K562 (cell line): ENCODE measurements at regions not wholly inside any gene's neighbourhood (a gene's known extent, or its start where the extent isn't known, plus 50 kb on each side); places are given as distances from the start of the nearest gene placed in this dataset.

ENCODE experiments used
- ATAC-seq: fragments of 200-7000 bp; cut with Tn5 transposase; 3 replicates; pipeline ENCODE4 v1.9.1; 2020; ENCODE audit warnings: moderate library complexity
- BruUV-seq: library from RNA; stranded (reverse); fragments of 400-500 nt; replicated peaks from 2 replicates; lab custom pipeline; 2021; lab: Mats Ljungman, UMichigan
- CTCF ChIA-PET: fragments of 300-600 bp; formaldehyde crosslinking; extraction: SDS; loops from one replicate; lab custom pipeline; 2021; ENCODE audit warnings: low intra/inter-chr PET ratio; lab: Yijun Ruan, JAX
- POLR2A ChIA-PET: fragments of 300-600, 350-650 bp; sonication (Branson Sonifier 250); formaldehyde crosslinking; extraction: SDS; loops from one replicate; lab custom pipeline; 2021; ENCODE audit warnings: antibody characterized with exemption, inconsistent platforms; lab: Yijun Ruan, JAX
- DNase-seq, 4 experiments: peaks; one replicate each; pipeline versions ENCODE4 v3.0.0 to v3.0.0-alpha.2; 2011 to 2018; ENCODE audit warnings: low spot score in 3 of 4, mixed read lengths in 3 of 4; ENCODE audit errors: extremely low read depth in 1 of 4
- FAIRE-seq: peaks from 2 replicates; lab custom pipeline; 2011; peaks lifted over from hg19 to GRCh38; lab: Jason Lieb, UNC
- H2AFZ ChIP-seq: 2 replicates; pipeline ENCODE4 v1.6.0; 2011; ENCODE audit warnings: low read depth, low read length, control low read depth, inconsistent platforms
- H3K27ac ChIP-seq: fragments of 200-600 bp; 3 replicates; pipeline ENCODE4 v1.8.0; 2011; ENCODE audit warnings: low read depth, mild to moderate bottlenecking, control low read depth, inconsistent platforms, low read length, moderate library complexity, mixed read lengths; ENCODE audit errors: extremely low read depth
- H3K27me3 ChIP-seq, 2 experiments: fragments of 300-600 bp in 1 of 2; 2 replicates in 1 of 2; 3 replicates in 1 of 2; pipeline versions ENCODE4 v1.6.0 to v1.8.0; 2011; ENCODE audit warnings: inconsistent platforms in 2 of 2, low read length in 2 of 2, mild to moderate bottlenecking in 1 of 2, mixed read lengths in 1 of 2, moderate library complexity in 1 of 2; ENCODE audit not compliant: control insufficient read depth in 2 of 2, insufficient read depth in 2 of 2
- H3K36me3 ChIP-seq: fragments of 300-600 bp; 3 replicates; pipeline ENCODE4 v1.8.0; 2011; ENCODE audit warnings: mild to moderate bottlenecking, low read length, inconsistent platforms; ENCODE audit not compliant: control insufficient read depth, insufficient read depth
- H3K4me1 ChIP-seq, 2 experiments: fragments of 200-600 bp in 1 of 2; replicated peaks in 1 of 2; 2 replicates in 1 of 2; 3 replicates in 1 of 2; pipeline versions ENCODE4 v1.5.1 to v1.8.0; 2011; ENCODE audit warnings: inconsistent platforms in 2 of 2, low read length in 2 of 2, mild to moderate bottlenecking in 1 of 2, mixed read lengths in 1 of 2, moderate library complexity in 1 of 2; ENCODE audit not compliant: control insufficient read depth in 2 of 2, insufficient read depth in 2 of 2
- H3K4me2 ChIP-seq: 2 replicates; pipeline ENCODE4 v1.6.1; 2011; ENCODE audit warnings: low read length, control low read depth, inconsistent platforms, mixed read lengths; ENCODE audit not compliant: insufficient read depth
- H3K4me3 ChIP-seq: fragments of 200-600 bp; sonication (generic), shearing (Covaris generic); 2 replicates; pipeline ENCODE4 v1.5.1; 2016; ENCODE audit warnings: control low read depth, inconsistent platforms
- H3K79me2 ChIP-seq: fragments of 200-600 bp; 3 replicates; pipeline ENCODE4 v1.8.0; 2011; ENCODE audit warnings: low read length, inconsistent platforms; ENCODE audit not compliant: control insufficient read depth, insufficient read depth
- H3K9ac ChIP-seq, 2 experiments: 2 replicates each; pipeline versions ENCODE4 v1.6.0 to v1.6.1; 2011; ENCODE audit warnings: low read depth in 2 of 2, low read length in 2 of 2, control low read depth in 1 of 2, inconsistent platforms in 1 of 2, mild to moderate bottlenecking in 1 of 2, mixed read lengths in 1 of 2; ENCODE audit not compliant: insufficient read depth in 1 of 2
- H3K9me1 ChIP-seq: one replicate; pipeline ENCODE4 v1.6.0; 2011; ENCODE audit warnings: inconsistent platforms, mild to moderate bottlenecking, low read length, moderate library complexity; ENCODE audit not compliant: control insufficient read depth, insufficient read depth
- H3K9me3 ChIP-seq: replicated peaks from 2 replicates; pipeline ENCODE4 v1.5.1; 2011; ENCODE audit warnings: low read depth, low read length, inconsistent platforms; ENCODE audit not compliant: control insufficient read depth, insufficient read depth
- H4K20me1 ChIP-seq: replicated peaks from 2 replicates; pipeline ENCODE4 v1.6.1; 2011; ENCODE audit warnings: low read length, inconsistent platforms, mixed read lengths; ENCODE audit not compliant: control insufficient read depth, insufficient read depth
- CBFA2T3 ChIP-seq: fragments of 450-650 bp; IDR thresholded peaks from 2 replicates; pipeline ENCODE4 v1.6.1; 2017
- KLF10 ChIP-seq: fragments of 250-450 bp; sonication (Bioruptor Pico); IDR thresholded peaks from 2 replicates; pipeline ENCODE4 v1.6.1; 2021; ENCODE audit warnings: matching md5 sums
- MAZ ChIP-seq, 2 experiments: fragments of 450-650 bp in 1 of 2; sonication (generic) in 1 of 2; formaldehyde crosslinking; IDR thresholded peaks in 1 of 2; conservative IDR thresholded peaks in 1 of 2; 2 replicates each; pipeline versions ENCODE4 v1.4.0 to v1.5.0; 2020; ENCODE audit warnings: mild to moderate bottlenecking in 1 of 2, missing genetic modification reagents in 1 of 2
- PHF21A ChIP-seq: fragments of 450-650 bp; IDR thresholded peaks from 2 replicates; pipeline ENCODE4 v1.6.1; 2017; ENCODE audit warnings: low read depth, borderline replicate concordance
- STAT5A ChIP-seq: IDR thresholded peaks from 2 replicates; pipeline ENCODE4 v1.6.1; 2012; ENCODE audit warnings: low read length, inconsistent platforms, borderline replicate concordance
- TEAD2 ChIP-seq: fragments of 450-650 bp; IDR thresholded peaks from 2 replicates; pipeline ENCODE4 v1.6.1; 2016; ENCODE audit warnings: missing genetic modification characterization, control low read depth, missing compliant biosample characterization
- ZNF212 ChIP-seq: fragments of 450-650 bp; formaldehyde crosslinking; IDR thresholded peaks from 2 replicates; pipeline ENCODE4 v1.4.0; 2020; ENCODE audit warnings: mild to moderate bottlenecking
- ZNF384 ChIP-seq: IDR thresholded peaks from 2 replicates; pipeline ENCODE4 v1.6.1; 2012; ENCODE audit warnings: low read depth, low read length, improper control_type of control experiment
- WGBS: fragments of 100-300 bp; shearing (Covaris generic); methylation state at CpG from one replicate; pipeline ENCODE4 v1.1.6; 2016; ENCODE audit warnings: low coverage, mixed read lengths; ENCODE audit not compliant: insufficient coverage; ENCODE audit errors: missing lambda C conversion rate; 5-methylcytosine and 5-hydroxymethylcytosine counted together
- in situ Hi-C: fragments of 300-500 bp; cut with MboI; formaldehyde crosslinking; loops from 4 replicates; pipeline ENCODE4 v1.15.0; 2018; ENCODE audit warnings: inconsistent platforms, mixed read lengths
- intact Hi-C: fragments of 100-400 bp; cut with micrococcal nuclease; formaldehyde crosslinking; loops from 2 replicates; pipeline ENCODE4 v1.14.2; 2022
- TF ChIP-seq, protein P1 (sequence below): fragments of 450-650 bp; IDR thresholded peaks from 2 replicates; pipeline ENCODE4 v1.7.1; 2018; ENCODE audit warnings: mild to moderate bottlenecking, low read depth; ENCODE audit not compliant: partially characterized antibody
- TF ChIP-seq, protein P2 (sequence below): fragments of 450-650 bp; IDR thresholded peaks from 2 replicates; pipeline ENCODE4 v1.6.1; 2016; ENCODE audit warnings: antibody characterized with exemption
- TF ChIP-seq, protein P3 (sequence below): fragments of 450-650 bp; formaldehyde crosslinking; IDR thresholded peaks from 2 replicates; pipeline ENCODE4 v1.4.0; 2020; ENCODE audit warnings: mild to moderate bottlenecking, mixed read lengths

DNA sequence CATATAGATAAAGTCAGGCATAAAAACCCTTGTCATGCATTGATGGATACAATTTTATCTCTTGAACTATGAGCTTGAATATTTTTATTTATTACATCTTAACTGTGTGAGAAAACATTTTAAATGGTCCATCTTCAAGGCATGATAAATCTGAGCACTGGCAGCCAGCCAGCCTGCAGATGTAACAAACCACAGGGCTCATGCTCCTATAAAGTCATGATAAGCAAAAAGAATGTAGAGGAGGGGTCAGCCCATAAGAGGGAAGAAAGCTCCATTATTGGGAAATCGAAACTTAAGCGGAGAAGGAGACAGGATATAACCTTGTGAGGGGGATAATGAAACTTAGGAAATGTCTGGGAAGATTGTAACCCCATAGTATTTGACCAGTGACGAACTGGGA is 839.0 kb downstream of the LRRIQ3 start:
- no peak overlapping the region for H3K27ac ChIP-seq
- ChIA-PET CTCF (no interaction called here), POLR2A (no interaction called here)
- intact Hi-C loops (no loop called here), in situ Hi-C loops (no loop called here)
- FAIRE-seq (no peak), DNase-seq (no peak), ATAC-seq (no peak)
- BruUV-seq, result no TSS peak
- H3K9me1 ChIP-seq, result no peaks in the 10 kb centered on the region
- H3K4me3 ChIP-seq, result no peak overlapping the region
- no peaks in the 10 kb centered on the region for H3K9me3 ChIP-seq
- no peaks in the 10 kb centered on the region for H3K79me2 ChIP-seq
- no peaks in the 10 kb centered on the region for H3K36me3 ChIP-seq
- no peak overlapping the region for H3K9ac ChIP-seq
- H4K20me1 ChIP-seq, result no peaks in the 10 kb centered on the region
- H3K27me3 ChIP-seq, result no peaks in the 10 kb centered on the region
- 4% methylated on average over 3 of the region's 3 CpGs for WGBS
- H2AFZ ChIP-seq, result no peak overlapping the region
- TF ChIP-seq, protein P1, sequence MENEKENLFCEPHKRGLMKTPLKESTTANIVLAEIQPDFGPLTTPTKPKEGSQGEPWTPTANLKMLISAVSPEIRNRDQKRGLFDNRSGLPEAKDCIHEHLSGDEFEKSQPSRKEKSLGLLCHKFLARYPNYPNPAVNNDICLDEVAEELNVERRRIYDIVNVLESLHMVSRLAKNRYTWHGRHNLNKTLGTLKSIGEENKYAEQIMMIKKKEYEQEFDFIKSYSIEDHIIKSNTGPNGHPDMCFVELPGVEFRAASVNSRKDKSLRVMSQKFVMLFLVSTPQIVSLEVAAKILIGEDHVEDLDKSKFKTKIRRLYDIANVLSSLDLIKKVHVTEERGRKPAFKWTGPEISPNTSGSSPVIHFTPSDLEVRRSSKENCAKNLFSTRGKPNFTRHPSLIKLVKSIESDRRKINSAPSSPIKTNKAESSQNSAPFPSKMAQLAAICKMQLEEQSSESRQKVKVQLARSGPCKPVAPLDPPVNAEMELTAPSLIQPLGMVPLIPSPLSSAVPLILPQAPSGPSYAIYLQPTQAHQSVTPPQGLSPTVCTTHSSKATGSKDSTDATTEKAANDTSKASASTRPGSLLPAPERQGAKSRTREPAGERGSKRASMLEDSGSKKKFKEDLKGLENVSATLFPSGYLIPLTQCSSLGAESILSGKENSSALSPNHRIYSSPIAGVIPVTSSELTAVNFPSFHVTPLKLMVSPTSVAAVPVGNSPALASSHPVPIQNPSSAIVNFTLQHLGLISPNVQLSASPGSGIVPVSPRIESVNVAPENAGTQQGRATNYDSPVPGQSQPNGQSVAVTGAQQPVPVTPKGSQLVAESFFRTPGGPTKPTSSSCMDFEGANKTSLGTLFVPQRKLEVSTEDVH, result no peak
- no peak for TF ChIP-seq ZNF212
- TF ChIP-seq STAT5A, result no peak
- no peak overlapping the region for H3K4me2 ChIP-seq
- H3K4me1 ChIP-seq, result no peaks in the 10 kb centered on the region

DNA sequence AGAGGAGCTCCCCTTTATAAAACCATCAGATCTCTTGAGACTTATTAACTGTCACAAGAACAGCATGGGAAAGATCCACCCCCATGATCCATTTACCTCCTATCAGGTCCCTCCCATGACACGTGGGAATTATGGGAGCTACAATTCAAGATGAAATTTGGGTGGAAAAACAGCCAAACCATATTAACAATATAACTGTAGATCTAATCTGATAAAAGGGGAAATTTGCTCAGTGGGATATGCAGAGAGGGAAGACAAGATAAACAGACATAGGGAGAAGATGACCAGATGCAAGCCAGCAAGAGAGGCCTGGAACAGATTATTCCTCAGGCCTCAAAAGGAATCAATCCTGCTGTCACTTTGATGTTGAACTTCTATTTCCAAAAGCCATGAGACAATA is 841.5 kb downstream of the LRRIQ3 start:
- no TSS peak for BruUV-seq
- DNase-seq (no peak), ATAC-seq (no peak), FAIRE-seq (no peak)
- 0% methylated on average over 1 of the region's 1 CpG for WGBS
- Histone ChIP-seq H3K9ac (no peak overlapping the region), H4K20me1 (no peaks in the 10 kb centered on the region), H3K4me2 (no peak overlapping the region), H3K27me3 (no peaks in the 10 kb centered on the region), H3K4me1 (no peaks in the 10 kb centered on the region), H3K79me2 (no peaks in the 10 kb centered on the region), H3K9me1 (no peaks in the 10 kb centered on the region), H3K36me3 (no peaks in the 10 kb centered on the region), H3K9me3 (no peaks in the 10 kb centered on the region), H3K4me3 (no peak overlapping the region), H2AFZ (no peak overlapping the region), H3K27ac (no peak overlapping the region)
- ChIA-PET CTCF (no interaction called here), POLR2A (no interaction called here)
- in situ Hi-C loops (no loop called here), intact Hi-C loops (no loop called here)
- TF ChIP-seq, protein P2, sequence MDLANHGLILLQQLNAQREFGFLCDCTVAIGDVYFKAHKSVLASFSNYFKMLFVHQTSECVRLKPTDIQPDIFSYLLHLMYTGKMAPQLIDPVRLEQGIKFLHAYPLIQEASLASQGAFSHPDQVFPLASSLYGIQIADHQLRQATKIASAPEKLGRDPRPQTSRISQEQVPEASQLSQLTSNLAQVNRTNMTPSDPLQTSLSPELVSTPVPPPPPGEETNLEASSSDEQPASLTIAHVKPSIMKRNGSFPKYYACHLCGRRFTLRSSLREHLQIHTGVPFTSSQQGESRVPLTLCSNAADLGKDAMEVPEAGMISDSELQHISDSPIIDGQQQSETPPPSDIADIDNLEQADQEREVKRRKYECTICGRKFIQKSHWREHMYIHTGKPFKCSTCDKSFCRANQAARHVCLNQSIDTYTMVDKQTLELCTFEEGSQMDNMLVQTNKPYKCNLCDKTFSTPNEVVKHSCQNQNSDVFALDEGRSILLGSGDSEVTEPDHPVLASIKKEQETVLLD, result no peak
- no peak for TF ChIP-seq TEAD2 (tag)
- no peak for TF ChIP-seq KLF10
- TF ChIP-seq, protein P3, sequence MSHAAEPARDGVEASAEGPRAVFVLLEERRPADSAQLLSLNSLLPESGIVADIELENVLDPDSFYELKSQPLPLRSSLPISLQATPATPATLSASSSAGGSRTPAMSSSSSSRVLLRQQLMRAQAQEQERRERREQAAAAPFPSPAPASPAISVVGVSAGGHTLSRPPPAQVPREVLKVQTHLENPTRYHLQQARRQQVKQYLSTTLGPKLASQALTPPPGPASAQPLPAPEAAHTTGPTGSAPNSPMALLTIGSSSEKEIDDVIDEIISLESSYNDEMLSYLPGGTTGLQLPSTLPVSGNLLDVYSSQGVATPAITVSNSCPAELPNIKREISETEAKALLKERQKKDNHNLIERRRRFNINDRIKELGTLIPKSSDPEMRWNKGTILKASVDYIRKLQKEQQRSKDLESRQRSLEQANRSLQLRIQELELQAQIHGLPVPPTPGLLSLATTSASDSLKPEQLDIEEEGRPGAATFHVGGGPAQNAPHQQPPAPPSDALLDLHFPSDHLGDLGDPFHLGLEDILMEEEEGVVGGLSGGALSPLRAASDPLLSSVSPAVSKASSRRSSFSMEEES (CRISPR knock-in tag), result no peak
- TF ChIP-seq PHF21A, result no peak
- TF ChIP-seq MAZ (CRISPR knock-in tag; conservative IDR thresholded peaks at IDR 0.05 in 1 of 2, IDR thresholded peaks at IDR 0.05 in 1 of 2), result no peak
- TF ChIP-seq ZNF384, result no peak
- no peak for TF ChIP-seq CBFA2T3
